GM23248 (cell line): ENCODE measurements at regions not wholly inside any gene's neighbourhood (a gene's known extent, or its start where the extent isn't known, plus 50 kb on each side); places are given as distances from the start of the nearest gene placed in this dataset.

Experiments used
- EZH2 ChIP-seq: fragments of 200-600 bp; sonication (generic); IDR thresholded peaks from 2 replicates; pipeline ENCODE4 v1.6.1; 2018; ENCODE audit warnings: antibody characterized with exemption, mild to moderate bottlenecking; ENCODE audit not compliant: insufficient read depth, poor library complexity, severe bottlenecking
- EZH2phosphoT487 ChIP-seq: fragments of 200-600 bp; sonication (generic); IDR thresholded peaks from 2 replicates; pipeline ENCODE4 v1.6.1; 2018; ENCODE audit warnings: antibody characterized with exemption, moderate library complexity, mild to moderate bottlenecking, low read depth; ENCODE audit not compliant: insufficient read depth

GRCh38 chr3:170734043-170734734 lies 135.8 kb downstream of the RPL22L1 start:
- TF ChIP-seq EZH2 = no peak
- TF ChIP-seq EZH2phosphoT487 = no peak
